HG02610 (cell line): ENCODE measurements at regions not wholly inside any gene's neighbourhood (a gene's known extent, or its start where the extent isn't known, plus 50 kb on each side); places are given as distances from the start of the nearest gene placed in this dataset.
"Not testable (repeated sequence)": the region's sequence is repeated elsewhere in the genome, so short reads cannot be mapped to it uniquely, and the experiment has no call there.

ENCODE experiments used
- ATAC-seq: cut with Tn5 transposase; IDR thresholded peaks from one replicate; pipeline ENCODE4 v1.9.1; 2021; ENCODE audit warnings: mild to moderate bottlenecking, moderate library complexity; ENCODE audit not compliant: unreplicated experiment

- no peak for ATAC-seq
Measured at GRCh38 chr5:167415779-167416746, 875.4 kb upstream of the WWC1 start.

GRCh38 chr5:167417662-167418061 lies 873.8 kb upstream of the WWC1 start:
- ATAC-seq = no peak

DNA sequence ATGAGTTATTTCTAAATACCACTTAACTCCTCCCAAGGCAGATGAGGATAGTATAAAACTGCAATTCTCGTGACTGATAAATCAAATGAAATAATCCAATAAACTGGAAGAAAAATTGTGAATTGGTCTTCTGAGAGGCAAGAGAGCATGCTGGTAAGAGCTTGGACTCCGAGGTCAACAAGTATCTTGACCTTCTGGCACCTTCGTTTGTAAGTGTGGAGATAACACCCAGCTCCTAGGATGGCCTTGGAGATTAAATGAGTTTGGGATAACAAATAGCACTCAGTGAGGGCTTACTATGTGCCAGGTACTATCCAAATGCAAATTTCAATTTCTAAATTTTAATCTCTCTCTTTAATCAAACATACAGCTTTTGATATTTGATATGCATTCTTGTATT lies 866.3 kb upstream of the WWC1 start:
- ATAC-seq = no peak

DNA sequence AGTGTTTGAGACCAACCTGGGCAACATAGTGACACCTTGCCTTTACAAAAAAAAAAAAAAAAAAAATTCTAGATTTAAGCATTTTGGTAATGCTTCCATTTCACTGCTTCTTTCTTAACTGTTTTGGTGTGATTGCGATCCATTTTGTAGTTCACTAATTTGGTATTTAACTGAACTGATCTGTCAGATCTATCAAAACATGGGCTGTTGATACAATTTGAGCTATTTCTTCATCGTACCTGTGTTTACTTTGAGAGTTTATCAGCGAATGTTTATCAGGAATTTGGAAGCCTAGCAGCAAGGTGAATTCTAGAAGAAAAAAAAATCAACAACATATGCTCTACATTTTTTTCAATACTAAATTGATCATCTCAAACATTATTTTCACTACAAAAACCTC lies 864.9 kb upstream of the WWC1 start:
- ATAC-seq = no peak

DNA sequence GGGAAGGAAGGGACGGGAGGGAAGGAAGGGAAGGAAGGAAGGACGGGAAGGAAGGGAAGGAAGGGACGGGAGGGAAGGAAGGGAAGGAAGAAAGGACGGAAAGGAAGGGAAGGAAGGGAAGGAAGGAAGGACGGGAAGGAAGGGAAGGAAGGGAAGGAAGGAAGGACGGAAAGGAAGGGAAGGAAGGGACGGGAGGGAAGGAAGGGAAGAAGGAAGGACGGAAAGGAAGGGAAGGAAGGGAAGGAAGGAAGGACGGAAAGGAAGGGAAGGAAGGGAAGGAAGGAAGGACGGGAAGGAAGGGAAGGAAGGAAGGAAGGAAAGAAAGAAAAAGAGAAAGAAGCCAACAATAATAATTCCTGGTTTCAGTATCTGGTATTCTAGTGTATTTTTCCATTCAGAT lies 863.8 kb upstream of the WWC1 start:
- ATAC-seq = not testable (repeated sequence)

GRCh38 chr5:167440846-167441245 lies 850.6 kb upstream of the WWC1 start:
- ATAC-seq = no peak

- no peak for ATAC-seq
Measured at GRCh38 chr5:167442922-167443321, 848.5 kb upstream of the WWC1 start.

- ATAC-seq = no peak
Measured at GRCh38 chr5:167447466-167448375, 843.7 kb upstream of the WWC1 start.

DNA sequence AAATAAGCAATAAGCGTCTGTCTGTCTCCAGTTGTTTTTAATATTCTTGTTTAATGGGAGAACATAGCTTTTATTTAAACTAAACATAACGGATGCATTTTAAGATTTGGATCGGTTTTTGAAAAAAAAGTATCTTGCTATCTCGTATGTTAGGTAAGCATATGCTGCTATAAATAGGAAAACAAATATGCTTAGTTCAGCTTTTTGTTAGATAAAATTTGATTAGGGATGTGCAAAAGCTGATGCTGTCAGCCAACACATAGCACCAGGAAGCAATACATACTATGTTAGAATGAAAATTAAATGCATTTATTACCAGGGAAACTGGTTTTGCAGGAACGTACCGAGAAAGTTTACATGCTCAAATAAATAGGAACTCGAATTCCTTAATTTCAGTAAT lies 843.1 kb upstream of the WWC1 start:
- no peak for ATAC-seq

DNA sequence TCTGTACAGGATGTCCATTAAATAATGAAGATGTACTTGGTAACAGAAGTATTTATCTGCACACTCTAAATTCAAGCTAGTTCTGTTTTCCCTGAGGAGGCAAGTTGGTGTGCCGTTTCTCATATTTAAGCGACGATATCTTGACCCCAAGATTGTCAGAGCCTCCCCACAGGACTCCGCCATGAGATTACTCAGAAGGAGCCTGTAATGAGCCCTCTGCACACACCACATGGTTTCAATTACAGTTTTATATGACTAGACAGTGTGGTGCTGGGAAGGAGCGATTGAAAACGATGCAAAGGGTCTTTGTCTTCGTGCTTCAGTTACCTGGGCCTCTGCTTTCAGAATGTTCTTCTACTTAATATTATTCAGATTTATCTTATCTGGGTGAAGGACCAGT lies 840.4 kb upstream of the WWC1 start:
- no peak for ATAC-seq

- no peak for ATAC-seq
Measured at GRCh38 chr5:167452136-167452535, 839.3 kb upstream of the WWC1 start.

DNA sequence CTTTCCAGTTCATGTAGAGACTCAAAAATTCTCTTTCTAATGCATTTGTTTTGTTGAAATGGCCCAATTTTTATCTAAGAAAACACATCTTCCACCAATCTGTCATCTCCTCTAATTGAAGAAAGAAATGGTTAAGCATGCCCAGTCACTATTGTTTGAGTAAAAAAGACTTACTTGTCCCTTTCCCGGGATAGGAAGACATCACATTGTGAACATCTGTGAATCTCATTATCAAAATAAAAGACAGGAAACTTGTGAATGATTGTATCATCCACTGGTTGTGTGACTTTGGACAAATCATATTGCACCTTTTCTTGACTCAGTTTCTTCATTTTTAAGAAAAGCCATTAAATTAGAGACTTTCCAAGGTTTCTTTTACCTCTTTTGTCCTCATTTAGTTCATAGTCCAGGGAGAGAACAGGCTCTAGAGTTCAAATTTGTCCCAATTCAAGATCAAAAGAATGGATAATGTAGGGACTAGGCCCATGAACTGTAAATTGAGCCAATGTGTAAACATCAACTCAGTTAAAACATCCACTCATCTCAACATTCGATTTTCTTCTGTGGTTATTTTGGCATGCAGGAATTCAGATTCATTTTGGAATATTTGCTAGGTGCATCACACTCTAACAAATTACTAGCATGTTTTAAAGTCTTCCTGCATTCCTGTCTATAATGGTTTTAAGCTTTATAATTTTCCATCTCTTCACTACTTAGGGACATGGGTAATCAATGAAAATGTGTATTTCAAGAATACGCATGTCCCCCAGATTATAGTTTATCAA lies 838.0 kb upstream of the WWC1 start:
- ATAC-seq = no peak

DNA sequence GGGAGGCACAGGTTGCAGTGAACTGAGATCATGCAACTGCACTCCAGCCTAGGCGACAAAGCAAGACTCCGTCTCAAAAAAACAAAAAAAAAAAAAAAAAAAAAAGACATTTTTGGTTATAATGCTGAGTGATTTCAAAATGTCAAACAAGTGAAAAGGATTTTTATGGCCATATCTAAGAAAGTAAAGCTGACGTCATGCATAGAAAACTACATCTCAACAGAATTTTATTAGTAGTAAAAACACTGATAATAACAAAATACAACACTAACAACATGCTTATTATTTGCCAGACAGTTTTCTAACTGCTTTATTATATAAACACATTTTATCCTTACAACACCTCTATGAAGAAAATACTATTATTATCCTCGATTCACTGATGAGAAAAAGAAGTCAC lies 833.0 kb upstream of the WWC1 start:
- ATAC-seq = no peak

DNA sequence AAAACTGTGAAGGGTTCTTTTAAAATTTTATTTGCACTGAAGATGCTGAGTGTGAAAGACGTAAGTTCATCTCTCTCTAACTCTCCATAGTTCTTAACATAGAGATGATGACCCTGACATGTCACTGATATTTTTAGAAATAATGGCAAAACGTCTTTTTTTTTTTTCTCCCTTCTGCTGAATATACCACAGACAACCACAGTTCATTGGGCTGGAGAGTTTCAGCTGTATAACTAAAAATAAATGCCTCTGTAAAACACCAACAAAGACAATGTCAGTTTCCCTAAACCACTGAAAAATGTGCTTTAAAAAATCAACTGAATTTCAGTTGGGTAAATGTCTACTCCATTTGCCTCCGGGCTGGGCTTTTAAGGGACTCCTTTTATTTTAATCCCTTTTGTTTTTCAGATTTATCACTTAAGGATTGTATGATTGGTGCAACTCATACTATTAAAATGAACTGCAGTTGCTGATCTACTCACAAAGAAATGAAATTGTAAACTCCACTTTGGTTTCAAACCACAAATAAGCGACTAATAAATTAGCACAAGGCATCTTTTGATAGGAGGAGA lies 830.9 kb upstream of the WWC1 start:
- ATAC-seq = no peak

GRCh38 chr5:167463939-167464338 lies 827.5 kb upstream of the WWC1 start:
- no peak for ATAC-seq

- ATAC-seq = no peak
Measured at GRCh38 chr5:167466992-167467391, 824.5 kb upstream of the WWC1 start.

DNA sequence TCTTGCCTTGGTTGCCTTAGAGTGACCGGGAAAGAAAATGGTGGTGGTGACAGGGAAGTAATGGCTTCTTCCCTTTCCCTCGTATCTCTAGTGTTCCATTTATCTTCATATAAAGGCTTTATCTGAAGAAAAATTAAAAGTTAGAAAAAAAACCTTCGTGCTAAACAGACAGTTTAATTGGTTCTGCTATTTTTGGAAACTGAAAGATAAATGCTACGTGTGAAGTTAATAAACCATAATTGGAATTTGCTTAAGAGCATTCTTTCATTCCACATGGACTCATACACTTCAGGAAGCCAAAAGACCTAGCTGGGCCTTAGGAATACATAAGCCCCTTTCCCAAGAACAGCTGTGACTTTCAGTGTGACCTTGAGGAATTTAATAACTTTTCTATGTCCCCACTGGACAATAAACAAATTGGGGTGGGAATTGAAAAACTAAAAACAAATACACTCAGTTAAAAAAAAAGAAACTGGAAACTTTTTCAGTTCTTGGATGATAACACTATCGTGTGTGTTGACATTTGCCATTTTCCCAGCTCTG lies 818.8 kb upstream of the WWC1 start:
- ATAC-seq = no peak

DNA sequence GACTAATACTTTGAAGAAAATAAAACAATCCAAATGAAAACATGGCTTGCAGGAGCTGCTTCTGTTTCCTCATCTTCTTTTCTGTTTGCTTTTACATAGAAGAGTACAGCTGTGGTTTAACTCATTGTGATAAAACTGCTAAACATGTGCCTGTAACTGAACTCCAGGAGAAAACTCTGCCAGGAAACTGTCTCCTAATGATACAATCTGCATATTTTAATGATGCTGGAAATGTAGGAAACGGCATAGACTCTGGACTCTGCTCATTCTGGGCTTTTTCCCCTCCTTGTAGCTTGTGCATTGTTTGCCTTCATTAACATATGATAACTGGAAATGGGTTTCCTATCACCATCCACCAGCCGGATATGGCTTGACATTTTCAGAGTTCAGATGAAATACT lies 813.3 kb upstream of the WWC1 start:
- ATAC-seq = no peak

DNA sequence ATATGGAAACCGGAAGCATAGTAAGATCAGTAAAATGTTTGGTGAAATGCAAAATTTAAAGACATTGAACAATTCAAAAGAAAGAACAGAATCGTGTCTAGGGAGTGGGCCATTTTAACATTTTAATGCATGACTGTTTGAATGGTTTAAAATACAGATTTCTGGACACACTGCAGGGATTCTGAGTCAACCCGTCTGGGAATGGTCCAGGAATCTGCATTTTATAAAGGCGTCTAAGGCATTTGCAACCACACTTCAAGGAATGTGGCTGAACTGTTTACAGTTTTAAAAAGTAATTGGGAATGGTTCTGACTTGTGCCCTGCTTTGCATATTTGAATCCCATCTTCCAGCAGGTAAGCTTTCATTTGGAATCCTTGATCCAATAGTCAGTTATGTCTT lies 811.7 kb upstream of the WWC1 start:
- ATAC-seq = no peak

GRCh38 chr5:167481345-167481744 lies 810.1 kb upstream of the WWC1 start:
- ATAC-seq = no peak
